ENCODE measurements at regions not wholly inside any gene's neighbourhood (a gene's known extent, or its start where the extent isn't known, plus 50 kb on each side); places are given as distances from the start of the nearest gene placed in this dataset.

GRCh38 chr18:68085251-68085650 lies 568.7 kb upstream of the DSEL start:
- no peak for DNase-seq

- no peak for DNase-seq
These were observed 567.3 kb upstream of the DSEL start for GRCh38 chr18:68083776-68084175.

GRCh38 chr18:68083131-68083530 lies 566.6 kb upstream of the DSEL start:
- no peak for DNase-seq

DNA sequence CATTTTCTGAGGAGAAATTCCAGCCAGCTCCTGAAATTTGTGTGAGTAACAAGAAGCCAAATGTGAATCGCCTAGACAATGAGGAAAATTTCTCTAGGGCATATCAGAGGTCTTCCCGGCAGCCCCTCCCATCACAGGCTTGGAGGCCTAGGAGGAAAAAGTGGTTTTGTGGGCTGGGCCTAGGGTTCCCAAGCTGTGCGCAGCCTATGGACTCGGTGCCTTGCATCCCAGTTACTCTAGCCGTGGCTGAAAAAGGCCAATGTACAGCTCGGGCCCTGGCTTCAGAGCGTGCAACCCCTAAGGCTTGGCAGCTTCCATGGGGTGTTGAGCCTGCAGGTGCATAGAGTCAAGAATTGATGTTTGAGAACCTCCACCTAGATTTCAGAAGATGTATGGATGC lies 556.2 kb upstream of the DSEL start:
- no peak for DNase-seq

- DNase-seq: no peak
These were observed 544.4 kb upstream of the DSEL start for GRCh38 chr18:68060871-68061270.

DNA sequence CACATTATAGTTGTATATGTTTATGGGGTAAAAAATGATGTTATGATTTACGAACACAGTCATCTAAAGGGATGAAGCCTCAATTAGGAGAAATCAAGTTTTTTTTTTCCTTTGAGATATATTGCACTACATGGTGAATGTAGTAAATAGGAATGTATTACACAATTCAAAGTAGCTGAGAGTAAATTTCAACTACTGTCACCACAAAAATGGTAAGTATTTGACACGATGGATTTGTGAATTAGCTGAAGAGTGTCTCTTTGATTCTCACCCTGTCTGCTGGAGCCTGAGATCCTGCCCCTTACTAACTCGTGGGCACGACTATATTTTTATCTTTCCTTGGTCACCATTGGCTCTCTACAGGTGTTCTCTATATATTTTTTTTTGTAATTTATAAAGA lies 540.4 kb upstream of the DSEL start:
- no peak for DNase-seq

DNA sequence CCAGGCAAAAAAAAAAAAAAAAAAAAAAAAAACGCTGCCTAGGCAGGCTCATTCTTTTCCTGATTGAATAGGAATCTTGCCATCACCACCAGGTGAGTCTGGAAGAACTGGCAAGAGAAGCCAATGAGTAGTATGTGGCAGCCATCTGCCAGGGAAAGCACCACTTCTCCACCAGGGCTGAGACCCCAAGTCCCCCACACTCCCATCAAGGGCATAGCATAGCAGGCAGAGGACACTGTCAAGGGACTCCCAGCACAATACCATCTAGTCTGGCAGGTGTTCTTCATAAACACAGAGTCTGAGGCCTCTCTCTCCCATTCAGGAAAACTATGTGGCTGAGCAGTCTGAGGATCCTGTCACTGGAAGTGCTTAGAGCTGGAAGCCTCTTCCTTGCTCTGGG lies 538.1 kb upstream of the DSEL start:
- no peak for DNase-seq

DNA sequence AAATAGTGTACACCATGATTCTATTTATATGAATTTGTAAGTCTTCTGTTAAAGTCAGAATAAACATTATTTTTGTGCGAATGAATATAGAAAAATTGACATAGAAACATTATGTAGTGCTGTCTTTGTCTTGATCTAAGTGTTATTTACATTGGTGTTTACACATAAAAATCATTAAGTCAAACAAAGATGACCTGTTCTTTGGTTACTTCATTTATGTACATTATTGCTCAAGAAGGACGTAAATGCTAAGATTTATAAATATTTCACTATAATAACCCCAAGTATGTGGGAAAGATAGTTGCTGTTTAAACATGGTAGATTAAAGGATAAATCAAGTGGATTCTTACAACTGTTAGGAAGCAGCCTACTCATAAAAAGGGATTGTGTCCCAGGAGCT lies 536.8 kb upstream of the DSEL start:
- DNase-seq: no peak

DNA sequence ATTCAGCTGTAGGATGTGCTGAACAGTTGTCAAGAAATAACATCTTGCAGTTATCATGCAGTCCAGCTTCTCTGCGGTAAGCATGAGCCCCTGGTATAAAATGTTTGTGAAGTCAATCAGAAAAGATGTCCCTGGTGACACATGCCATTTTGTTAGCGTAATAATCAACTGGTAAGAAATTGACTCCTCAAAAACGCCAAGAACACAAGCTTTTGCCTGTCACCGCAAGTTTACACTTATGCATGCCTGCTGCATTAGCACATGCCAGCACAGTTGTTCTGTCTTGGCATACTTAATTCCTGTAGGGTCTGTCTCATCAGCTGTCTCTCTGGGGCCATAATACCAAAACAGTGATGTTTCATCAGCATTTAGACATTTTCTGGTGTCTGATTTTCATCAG lies 524.8 kb upstream of the DSEL start:
- no peak for DNase-seq

GRCh38 chr18:68040198-68040597 lies 523.7 kb upstream of the DSEL start:
- no peak for DNase-seq

GRCh38 chr18:68035774-68036522 lies 519.4 kb upstream of the DSEL start:
- DNase-seq: no peak

DNA sequence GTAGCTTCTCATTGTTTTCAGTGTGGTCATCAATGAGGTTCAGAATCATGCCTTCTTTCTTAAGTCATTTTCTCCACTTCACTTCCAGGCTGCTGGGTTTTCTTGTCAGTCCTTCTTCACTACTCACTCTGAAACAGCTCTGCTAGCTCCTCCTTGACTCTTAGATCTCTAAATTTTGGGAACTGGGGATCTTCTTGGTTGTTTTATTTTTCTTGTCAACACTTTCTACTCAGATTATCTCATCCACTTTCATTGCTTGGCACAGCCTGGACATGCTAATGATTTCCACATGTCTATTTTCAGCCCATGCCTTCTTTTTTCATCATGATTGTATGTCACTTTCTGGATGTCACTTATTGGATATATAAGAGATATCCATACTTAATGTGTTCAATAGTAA lies 517.8 kb upstream of the DSEL start:
- no peak for DNase-seq

- no peak for DNase-seq
These were observed 516.9 kb upstream of the DSEL start for GRCh38 chr18:68033466-68033865.

- no peak for DNase-seq
These were observed 508.2 kb upstream of the DSEL start for GRCh38 chr18:68024716-68025115.

- DNase-seq: no peak
These were observed 500.9 kb upstream of the DSEL start for GRCh38 chr18:68017385-68017784.

DNA sequence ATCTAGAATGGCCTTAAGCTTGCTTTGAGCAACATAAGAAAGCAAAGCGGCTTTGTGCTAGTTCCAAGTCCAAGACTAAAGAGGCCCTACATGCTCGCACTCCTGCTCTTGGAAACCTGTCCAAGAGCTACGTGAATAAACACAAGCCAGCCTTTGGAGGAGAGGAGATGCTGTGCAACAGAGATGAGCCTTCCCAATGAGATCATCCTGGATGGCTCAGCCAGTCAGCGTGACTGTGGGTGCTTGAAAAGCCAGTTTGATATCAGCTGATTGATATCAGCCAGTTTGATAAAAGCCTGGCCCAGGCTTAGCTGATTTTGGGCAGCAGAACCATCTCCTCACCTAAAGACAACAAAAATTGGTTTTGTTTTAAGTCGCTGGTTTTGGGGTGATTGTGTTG lies 481.0 kb upstream of the DSEL start:
- DNase-seq: no peak

DNA sequence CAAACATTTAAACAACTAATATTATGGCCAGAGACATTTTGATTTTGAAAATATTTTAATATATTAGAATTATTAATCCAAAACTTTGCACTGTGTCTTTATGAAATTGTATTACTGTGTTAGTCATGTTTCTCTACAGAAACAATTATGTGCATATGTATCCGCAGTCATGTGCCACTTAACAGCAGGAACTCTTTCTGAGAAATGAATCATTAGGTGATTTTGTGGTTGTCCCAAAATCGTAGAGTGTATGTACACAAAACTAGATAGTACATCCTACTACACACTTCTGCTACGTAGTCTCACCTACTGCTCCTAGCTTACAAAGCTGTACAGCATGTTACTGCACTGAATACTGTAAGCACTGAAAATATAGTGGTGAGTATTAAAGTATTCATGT lies 479.2 kb upstream of the DSEL start:
- DNase-seq: no peak

DNA sequence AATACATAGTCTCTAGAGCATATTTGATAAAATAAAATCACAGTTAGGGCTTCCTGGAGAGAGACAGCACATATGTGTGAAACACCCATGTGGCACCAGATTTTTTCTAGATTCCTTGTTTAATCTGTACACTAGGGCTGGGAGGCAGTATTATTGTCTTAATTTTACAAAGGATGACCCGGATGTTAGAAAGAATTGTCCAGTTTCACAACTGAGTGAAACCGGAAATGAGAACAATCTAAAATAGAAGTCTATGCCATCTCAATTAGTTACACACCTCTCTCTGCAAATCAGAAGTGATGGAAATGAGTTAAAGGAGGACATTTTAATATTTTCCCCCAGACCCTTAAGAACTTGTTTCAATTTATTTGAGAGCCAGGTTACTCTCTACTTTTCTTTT lies 463.7 kb upstream of the DSEL start:
- no peak for DNase-seq

GRCh38 chr18:67977067-67977616 lies 460.6 kb upstream of the DSEL start:
- no peak for DNase-seq

- DNase-seq: no peak
These were observed 457.4 kb upstream of the DSEL start for GRCh38 chr18:67973916-67974315.

GRCh38 chr18:67969458-67969857 lies 452.9 kb upstream of the DSEL start:
- no peak for DNase-seq

- DNase-seq: no peak
These were observed 449.7 kb upstream of the DSEL start for GRCh38 chr18:67966224-67966623.

- DNase-seq: no peak
These were observed 447.9 kb upstream of the DSEL start for GRCh38 chr18:67964462-67964861.

GRCh38 chr18:67961701-67962440 lies 445.4 kb upstream of the DSEL start:
- DNase-seq: no peak

Measured in CD4-positive, alpha-beta T cell treated with Interleukin-17A for 4 hours (primary cell).